GM21825 (cell line): ENCODE measurements at regions not wholly inside any gene's neighbourhood (a gene's known extent, or its start where the extent isn't known, plus 50 kb on each side); places are given as distances from the start of the nearest gene placed in this dataset.

Experiments used
- ATAC-seq: cut with Tn5 transposase; IDR thresholded peaks from one replicate; pipeline ENCODE4 v1.9.1; 2021; ENCODE audit warnings: mild to moderate bottlenecking, moderate library complexity; ENCODE audit not compliant: unreplicated experiment

- ATAC-seq, result no peak
Measured at GRCh38 chr9:115250621-115251032, 132.7 kb upstream of the TNC start.

GRCh38 chr9:115254287-115255180, 136.6 kb upstream of the TNC start:
- ATAC-seq, result no peak

- ATAC-seq, result no peak
Measured at GRCh38 chr9:115261656-115262081, 143.7 kb upstream of the TNC start.

- ATAC-seq, result no peak
Measured at GRCh38 chr9:115262477-115262876, 144.5 kb upstream of the TNC start.

GRCh38 chr9:115262952-115263351, 145.0 kb upstream of the TNC start:
- no peak for ATAC-seq

GRCh38 chr9:115263371-115264075, 145.6 kb upstream of the TNC start:
- ATAC-seq, result no peak

- no peak for ATAC-seq
Measured at GRCh38 chr9:115264313-115264712, 146.4 kb upstream of the TNC start.

GRCh38 chr9:115267790-115268189, 149.8 kb upstream of the TNC start:
- ATAC-seq, result no peak

GRCh38 chr9:115275753-115276152, 157.8 kb upstream of the TNC start:
- ATAC-seq, result no peak

- no peak for ATAC-seq
Measured at GRCh38 chr9:115276621-115277020, 158.7 kb upstream of the TNC start.

- no peak for ATAC-seq
Measured at GRCh38 chr9:115277301-115277700, 159.3 kb upstream of the TNC start.

- ATAC-seq, result no peak
Measured at GRCh38 chr9:115278326-115279035, 160.5 kb upstream of the TNC start.

GRCh38 chr9:115283395-115283794, 165.4 kb upstream of the TNC start:
- ATAC-seq, result no peak

- ATAC-seq, result no peak
Measured at GRCh38 chr9:115285836-115286235, 167.9 kb upstream of the TNC start.

GRCh38 chr9:115286411-115286810, 168.5 kb upstream of the TNC start:
- ATAC-seq, result no peak

- no peak for ATAC-seq
Measured at GRCh38 chr9:115289757-115290208, 171.8 kb upstream of the TNC start.

- ATAC-seq, result no peak
Measured at GRCh38 chr9:115291841-115292240, 173.9 kb upstream of the TNC start.

GRCh38 chr9:115292584-115293279, 174.8 kb upstream of the TNC start:
- no peak for ATAC-seq

GRCh38 chr9:115295734-115296133, 177.8 kb upstream of the TNC start:
- no peak for ATAC-seq

- ATAC-seq, result no peak
Measured at GRCh38 chr9:115296831-115297565, 179.0 kb upstream of the TNC start.
